Mesothelial cell of epicardium (in vitro differentiated cells): ENCODE measurements at regions not wholly inside any gene's neighbourhood (a gene's known extent, or its start where the extent isn't known, plus 50 kb on each side); places are given as distances from the start of the nearest gene placed in this dataset.

Experiments
- DNase-seq, 2 experiments: peaks; one replicate each; pipeline ENCODE4 v3.0.0; 2021; ENCODE audit warnings: low spot score in 2 of 2; ENCODE audit not compliant: unreplicated experiment in 2 of 2
- H3K27ac Mint-ChIP-seq: 2 replicates; pipeline ENCODE4 v1.8.0; 2021; ENCODE audit warnings: mixed read lengths
- H3K27me3 Mint-ChIP-seq: 2 replicates; pipeline ENCODE4 v1.8.0; 2021; ENCODE audit warnings: low read depth, mixed read lengths
- H3K36me3 Mint-ChIP-seq: 2 replicates; pipeline ENCODE4 v1.8.0; 2021; ENCODE audit warnings: mixed read lengths
- H3K4me1 Mint-ChIP-seq: 2 replicates; pipeline ENCODE4 v1.8.0; 2021; ENCODE audit warnings: mixed read lengths
- H3K4me3 Mint-ChIP-seq: 2 replicates; pipeline ENCODE4 v1.8.0; 2021; ENCODE audit warnings: mild to moderate bottlenecking, moderate library complexity, mixed read lengths
- H3K9me3 Mint-ChIP-seq: 2 replicates; pipeline ENCODE4 v1.8.0; 2021; ENCODE audit warnings: mixed read lengths
- TF ChIP-seq, protein P1 (sequence below): fragments of 200-600 bp; sonication (generic); IDR thresholded peaks from one replicate; pipeline ENCODE4 v1.5.0; 2021; ENCODE audit warnings: antibody characterized with exemption; ENCODE audit not compliant: unreplicated experiment

DNA sequence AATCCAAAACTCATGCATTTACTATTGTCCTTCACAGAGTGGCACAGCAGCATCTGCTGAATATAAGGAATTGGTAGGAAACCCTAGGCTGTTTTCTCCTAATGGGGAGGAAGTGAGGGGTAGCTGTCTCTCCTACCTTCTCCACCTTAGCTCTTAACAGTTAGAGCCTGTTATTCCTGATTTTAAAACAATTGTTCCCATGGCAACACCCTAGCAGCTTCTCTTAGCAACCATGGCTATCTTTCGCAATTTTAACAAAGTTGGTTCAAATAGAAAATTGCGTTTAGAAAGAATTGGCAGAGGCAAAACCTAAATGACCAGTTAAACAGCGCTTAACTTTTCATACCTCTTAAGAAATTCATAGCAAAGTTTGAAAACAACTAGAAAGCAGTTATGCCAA is 603.4 kb upstream of the AUTS2 start:
- TF ChIP-seq, protein P1, sequence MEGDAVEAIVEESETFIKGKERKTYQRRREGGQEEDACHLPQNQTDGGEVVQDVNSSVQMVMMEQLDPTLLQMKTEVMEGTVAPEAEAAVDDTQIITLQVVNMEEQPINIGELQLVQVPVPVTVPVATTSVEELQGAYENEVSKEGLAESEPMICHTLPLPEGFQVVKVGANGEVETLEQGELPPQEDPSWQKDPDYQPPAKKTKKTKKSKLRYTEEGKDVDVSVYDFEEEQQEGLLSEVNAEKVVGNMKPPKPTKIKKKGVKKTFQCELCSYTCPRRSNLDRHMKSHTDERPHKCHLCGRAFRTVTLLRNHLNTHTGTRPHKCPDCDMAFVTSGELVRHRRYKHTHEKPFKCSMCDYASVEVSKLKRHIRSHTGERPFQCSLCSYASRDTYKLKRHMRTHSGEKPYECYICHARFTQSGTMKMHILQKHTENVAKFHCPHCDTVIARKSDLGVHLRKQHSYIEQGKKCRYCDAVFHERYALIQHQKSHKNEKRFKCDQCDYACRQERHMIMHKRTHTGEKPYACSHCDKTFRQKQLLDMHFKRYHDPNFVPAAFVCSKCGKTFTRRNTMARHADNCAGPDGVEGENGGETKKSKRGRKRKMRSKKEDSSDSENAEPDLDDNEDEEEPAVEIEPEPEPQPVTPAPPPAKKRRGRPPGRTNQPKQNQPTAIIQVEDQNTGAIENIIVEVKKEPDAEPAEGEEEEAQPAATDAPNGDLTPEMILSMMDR: no peak
- no peaks in the 10 kb centered on the region for H3K9me3 Mint-ChIP-seq
- no peaks in the 10 kb centered on the region for H3K36me3 Mint-ChIP-seq
- no peak for DNase-seq
- no peak overlapping the region for H3K27ac Mint-ChIP-seq
- H3K27me3 Mint-ChIP-seq: no peaks in the 10 kb centered on the region
- no peak overlapping the region for H3K4me3 Mint-ChIP-seq
- peaks cover 4% of the 10 kb centered on the region for H3K4me1 Mint-ChIP-seq

DNA sequence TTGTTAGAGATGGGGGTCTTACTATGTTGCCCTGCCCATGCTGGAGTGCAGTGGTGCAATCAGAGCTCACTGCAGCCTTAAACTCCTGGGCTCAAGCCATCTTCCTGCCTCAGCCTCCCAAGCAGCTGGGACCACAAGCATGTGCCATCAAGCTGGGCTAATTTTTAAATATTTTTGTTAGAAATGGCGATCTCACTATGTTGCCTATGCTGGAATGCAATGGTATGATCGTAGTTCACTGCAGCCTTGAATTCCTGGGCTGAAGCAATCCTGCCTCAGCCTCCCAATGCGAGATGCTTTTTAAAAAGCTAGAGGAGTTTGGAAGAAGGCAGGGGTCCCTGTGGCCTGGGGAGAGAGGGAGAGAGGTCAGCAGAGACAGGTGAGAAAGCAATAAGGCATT is 600.1 kb upstream of the AUTS2 start:
- DNase-seq: no peak
- Mint-ChIP-seq H3K4me3 (no peak overlapping the region), H3K27ac (no peak overlapping the region), H3K27me3 (no peaks in the 10 kb centered on the region), H3K36me3 (peaks cover 7% of the 10 kb centered on the region), H3K4me1 (peaks cover 4% of the 10 kb centered on the region), H3K9me3 (peaks cover 25% of the 10 kb centered on the region)
- TF ChIP-seq, protein P1: no peak

GRCh38 chr7:69002416-69002815 is 595.9 kb upstream of the AUTS2 start:
- H3K36me3 Mint-ChIP-seq: peaks cover 7% of the 10 kb centered on the region
- no peak overlapping the region for H3K27ac Mint-ChIP-seq
- TF ChIP-seq, protein P1: no peak
- H3K4me3 Mint-ChIP-seq: no peak overlapping the region
- peaks cover 25% of the 10 kb centered on the region for H3K9me3 Mint-ChIP-seq
- DNase-seq: no peak
- H3K27me3 Mint-ChIP-seq: no peaks in the 10 kb centered on the region
- H3K4me1 Mint-ChIP-seq: no peaks in the 10 kb centered on the region

DNA sequence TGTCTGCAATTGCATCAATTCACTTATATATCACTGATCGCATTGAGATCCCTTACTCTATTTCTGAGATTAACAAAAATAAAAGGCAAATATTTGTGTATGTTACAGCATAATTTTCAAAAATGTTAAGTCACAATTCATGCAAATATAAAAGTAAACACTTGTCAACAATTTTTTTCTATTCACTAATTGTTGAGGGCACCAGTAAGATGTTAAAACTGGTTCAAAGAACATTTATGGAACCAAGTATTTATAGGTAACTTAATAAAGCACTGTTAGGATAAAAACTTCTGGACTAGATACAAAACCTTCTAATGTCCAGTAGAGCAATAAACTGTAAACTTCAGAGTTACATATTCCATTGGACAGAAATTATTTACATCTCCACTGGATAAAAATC is 586.1 kb upstream of the AUTS2 start:
- Mint-ChIP-seq H3K36me3 (peaks cover 2% of the 10 kb centered on the region), H3K27ac (no peak overlapping the region), H3K4me1 (no peaks in the 10 kb centered on the region), H3K27me3 (no peaks in the 10 kb centered on the region), H3K9me3 (peaks cover 16% of the 10 kb centered on the region), H3K4me3 (no peak overlapping the region)
- TF ChIP-seq, protein P1: no peak
- DNase-seq: no peak

- Mint-ChIP-seq H3K9me3 (peaks cover 27% of the 10 kb centered on the region), H3K27me3 (no peaks in the 10 kb centered on the region), H3K4me1 (no peaks in the 10 kb centered on the region), H3K27ac (no peak overlapping the region), H3K36me3 (peaks cover 5% of the 10 kb centered on the region), H3K4me3 (no peak overlapping the region)
- no peak for DNase-seq
- TF ChIP-seq, protein P1: no peak
Observed at GRCh38 chr7:69017208-69017607, 581.1 kb upstream of the AUTS2 start.

DNA sequence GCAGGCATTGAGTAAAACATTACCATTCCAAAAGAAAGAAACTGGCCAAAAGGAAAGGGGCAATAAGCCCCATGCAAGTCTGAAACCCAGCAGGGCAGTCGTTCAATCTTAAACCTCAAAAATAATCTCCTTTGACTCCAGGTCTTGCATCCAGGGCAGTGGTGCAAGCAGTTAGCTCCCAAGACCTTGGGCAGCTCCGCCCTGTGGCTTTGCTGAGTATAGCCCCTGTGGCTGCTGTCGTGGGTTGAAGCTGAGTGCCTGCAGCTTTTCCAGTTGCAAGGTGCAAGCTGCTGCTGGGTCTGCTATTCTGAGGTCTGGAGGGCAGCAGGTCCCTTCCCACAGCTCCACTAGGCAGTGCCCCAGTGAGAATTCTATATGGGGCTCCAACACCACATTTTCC is 580.1 kb upstream of the AUTS2 start:
- no peaks in the 10 kb centered on the region for H3K27me3 Mint-ChIP-seq
- H3K4me3 Mint-ChIP-seq: no peak overlapping the region
- no peak for DNase-seq
- TF ChIP-seq, protein P1: no peak
- peaks cover 24% of the 10 kb centered on the region for H3K9me3 Mint-ChIP-seq
- no peaks in the 10 kb centered on the region for H3K4me1 Mint-ChIP-seq
- no peak overlapping the region for H3K27ac Mint-ChIP-seq
- peaks cover 5% of the 10 kb centered on the region for H3K36me3 Mint-ChIP-seq
